LoVo (cell line): ENCODE measurements at regions not wholly inside any gene's neighbourhood (a gene's known extent, or its start where the extent isn't known, plus 50 kb on each side); places are given as distances from the start of the nearest gene placed in this dataset.
"Not testable (repeated sequence)": the region's sequence is repeated elsewhere in the genome, so short reads cannot be mapped to it uniquely, and the experiment has no call there.

Source experiments
- DNase-seq: peaks from one replicate; pipeline ENCODE4 v3.0.0-alpha.2; 2016; ENCODE audit warnings: low spot score

GRCh38 chr16:52787709-52788108, 240.8 kb upstream of the TOX3 start:
- no peak for DNase-seq

DNA sequence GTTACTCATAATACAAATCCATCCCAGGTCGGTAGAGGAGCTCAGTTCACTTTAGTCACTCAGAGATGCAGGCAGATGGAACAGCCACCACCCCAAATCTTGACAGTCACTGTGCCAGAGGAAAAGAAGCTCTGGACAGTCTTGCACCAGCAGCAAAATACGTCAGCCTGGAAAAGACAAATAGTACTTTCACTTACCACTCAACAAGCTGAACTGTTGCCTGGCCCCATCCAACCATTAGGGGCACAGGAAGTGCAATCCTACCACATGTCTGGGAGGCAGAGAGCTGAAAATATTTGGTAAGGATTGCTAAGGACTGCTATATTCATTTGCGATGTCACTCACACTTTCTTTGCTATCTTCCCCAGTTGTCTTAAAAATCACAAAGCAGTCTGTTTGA, 239.1 kb upstream of the TOX3 start:
- no peak for DNase-seq

DNA sequence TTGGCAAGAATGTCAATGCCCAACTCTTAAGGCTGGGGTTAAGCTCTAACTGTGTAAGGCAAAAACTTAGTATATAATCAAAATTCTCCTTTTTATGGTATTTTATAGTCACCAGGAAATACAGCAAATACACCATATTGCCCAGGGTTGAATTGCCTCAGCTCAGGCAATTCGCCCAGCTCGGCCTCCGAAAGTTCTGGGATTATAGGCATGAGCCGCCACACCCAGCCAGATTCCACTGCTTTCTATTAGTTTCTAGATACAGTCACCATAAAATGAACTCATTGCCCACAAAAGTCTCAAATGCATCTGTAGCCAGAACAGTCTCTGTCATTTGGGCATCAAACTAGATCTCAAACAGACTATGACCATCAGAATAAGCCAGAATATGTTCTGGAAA, 238.7 kb upstream of the TOX3 start:
- no peak for DNase-seq

- DNase-seq: no peak
Observed at GRCh38 chr16:52783616-52784015, 236.7 kb upstream of the TOX3 start.

GRCh38 chr16:52781005-52781630, 234.2 kb upstream of the TOX3 start:
- no peak for DNase-seq

GRCh38 chr16:52773026-52773425, 226.1 kb upstream of the TOX3 start:
- no peak for DNase-seq

DNA sequence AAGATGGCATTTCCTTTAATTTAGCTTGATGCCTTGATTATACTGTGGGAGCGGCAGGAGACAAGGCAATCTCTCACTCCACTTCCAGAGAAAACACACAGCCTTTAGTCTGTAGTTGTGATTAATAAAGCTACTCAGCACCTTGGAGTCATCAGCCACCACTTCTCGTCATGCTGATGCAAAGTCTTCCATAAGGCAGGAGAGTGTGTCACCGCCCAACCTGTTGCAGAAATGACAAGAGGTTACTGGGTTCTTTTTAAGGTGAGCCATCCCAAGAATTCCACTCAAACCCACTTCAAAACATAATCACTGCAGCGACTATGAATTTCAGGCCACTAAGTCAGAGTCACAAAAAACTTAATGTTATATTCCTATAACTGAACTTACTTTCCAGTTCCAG, 223.9 kb upstream of the TOX3 start:
- no peak for DNase-seq

- DNase-seq: no peak
Observed at GRCh38 chr16:52758473-52758855, 211.5 kb upstream of the TOX3 start.

GRCh38 chr16:52757746-52758472, 211.0 kb upstream of the TOX3 start:
- no peak for DNase-seq

GRCh38 chr16:52756812-52757517, 210.0 kb upstream of the TOX3 start:
- no peak for DNase-seq

- no peak for DNase-seq
Observed at GRCh38 chr16:52755396-52755795, 208.5 kb upstream of the TOX3 start.

- DNase-seq: no peak
Observed at GRCh38 chr16:52751035-52751434, 204.1 kb upstream of the TOX3 start.

GRCh38 chr16:52748741-52749140, 201.8 kb upstream of the TOX3 start:
- no peak for DNase-seq

DNA sequence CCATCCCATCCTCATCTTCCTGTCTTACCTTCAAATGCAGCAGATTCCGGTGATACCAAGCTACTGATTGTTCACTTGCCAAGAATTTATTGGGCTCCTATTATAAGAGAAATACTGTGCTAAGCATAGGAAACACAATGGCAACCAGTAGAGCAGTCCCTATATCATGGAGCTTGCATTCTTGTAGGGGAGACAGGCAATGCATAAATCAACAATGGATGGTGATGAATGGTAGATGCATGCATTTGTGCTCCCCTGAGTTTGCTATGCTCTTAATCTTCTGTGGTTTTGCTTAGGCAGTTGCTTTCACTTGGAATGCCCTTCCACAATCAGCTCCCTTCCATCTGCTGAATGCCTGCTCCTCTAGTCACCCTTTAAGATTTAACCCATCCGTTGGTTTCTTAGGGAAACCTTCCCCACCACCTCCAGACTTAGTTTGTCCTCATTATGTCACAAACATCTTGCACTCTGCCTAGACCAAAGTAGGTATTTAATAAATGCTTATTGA, 200.2 kb upstream of the TOX3 start:
- no peak for DNase-seq

GRCh38 chr16:52743707-52744106, 196.8 kb upstream of the TOX3 start:
- DNase-seq: no peak

GRCh38 chr16:52742608-52743170, 195.7 kb upstream of the TOX3 start:
- no peak for DNase-seq

DNA sequence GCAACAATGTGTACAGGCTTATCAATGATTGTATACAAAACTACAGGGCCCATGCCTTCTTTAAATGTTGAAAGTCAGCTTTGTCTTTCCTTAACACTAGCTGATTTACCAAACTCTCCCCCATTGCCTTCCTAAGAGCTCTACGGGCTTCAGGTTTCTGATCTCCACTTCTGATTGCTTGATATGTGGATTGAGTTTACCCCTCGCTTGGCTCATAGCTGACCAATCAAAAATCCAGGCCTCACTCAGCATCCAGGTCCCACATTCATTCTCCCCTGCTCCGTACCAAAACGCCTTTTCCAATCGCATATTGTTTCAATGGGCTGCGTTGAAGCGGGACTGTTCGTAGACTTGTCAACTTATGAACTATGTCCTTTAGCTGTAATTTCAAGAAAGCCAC, 195.1 kb upstream of the TOX3 start:
- DNase-seq: no peak

- DNase-seq: no peak
Observed at GRCh38 chr16:52741351-52741750, 194.4 kb upstream of the TOX3 start.

DNA sequence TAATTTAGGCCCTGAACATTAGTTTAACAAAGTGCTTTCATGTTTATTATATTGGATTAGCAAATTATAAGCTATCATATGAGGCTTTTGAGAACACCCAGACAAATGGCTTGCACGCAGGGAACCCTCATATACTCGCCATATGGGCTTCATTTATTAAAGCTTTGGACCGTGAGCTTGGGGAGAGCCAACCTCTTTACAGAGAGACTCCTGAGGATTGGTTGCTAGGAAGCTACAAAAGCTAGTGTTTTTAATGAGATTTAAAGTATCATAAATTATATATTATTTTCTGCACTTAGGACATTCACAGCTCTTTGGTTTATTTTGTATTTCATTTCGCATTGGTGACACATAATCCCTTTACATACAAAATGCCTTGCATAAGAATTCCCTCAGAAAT, 193.8 kb upstream of the TOX3 start:
- no peak for DNase-seq

DNA sequence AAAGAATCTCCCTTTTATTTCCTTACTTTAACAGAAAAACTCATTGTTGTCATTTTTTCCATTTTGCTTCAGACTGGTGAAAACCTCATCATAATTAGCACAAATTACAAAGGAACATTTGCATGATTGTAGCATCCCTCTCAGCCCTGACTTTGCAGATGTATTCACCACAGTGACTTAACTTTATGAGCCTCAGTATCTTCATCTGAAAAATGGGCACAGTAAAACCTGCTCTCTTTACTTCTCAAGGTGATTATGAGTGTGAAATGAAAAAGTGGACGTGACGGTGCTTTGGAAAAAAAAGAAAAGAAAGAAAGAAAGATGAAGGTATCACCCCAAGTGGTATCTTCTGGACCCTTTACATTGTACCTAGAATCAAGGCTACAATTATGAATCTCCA, 193.4 kb upstream of the TOX3 start:
- no peak for DNase-seq

GRCh38 chr16:52738992-52739391, 192.0 kb upstream of the TOX3 start:
- not testable (repeated sequence) for DNase-seq

DNA sequence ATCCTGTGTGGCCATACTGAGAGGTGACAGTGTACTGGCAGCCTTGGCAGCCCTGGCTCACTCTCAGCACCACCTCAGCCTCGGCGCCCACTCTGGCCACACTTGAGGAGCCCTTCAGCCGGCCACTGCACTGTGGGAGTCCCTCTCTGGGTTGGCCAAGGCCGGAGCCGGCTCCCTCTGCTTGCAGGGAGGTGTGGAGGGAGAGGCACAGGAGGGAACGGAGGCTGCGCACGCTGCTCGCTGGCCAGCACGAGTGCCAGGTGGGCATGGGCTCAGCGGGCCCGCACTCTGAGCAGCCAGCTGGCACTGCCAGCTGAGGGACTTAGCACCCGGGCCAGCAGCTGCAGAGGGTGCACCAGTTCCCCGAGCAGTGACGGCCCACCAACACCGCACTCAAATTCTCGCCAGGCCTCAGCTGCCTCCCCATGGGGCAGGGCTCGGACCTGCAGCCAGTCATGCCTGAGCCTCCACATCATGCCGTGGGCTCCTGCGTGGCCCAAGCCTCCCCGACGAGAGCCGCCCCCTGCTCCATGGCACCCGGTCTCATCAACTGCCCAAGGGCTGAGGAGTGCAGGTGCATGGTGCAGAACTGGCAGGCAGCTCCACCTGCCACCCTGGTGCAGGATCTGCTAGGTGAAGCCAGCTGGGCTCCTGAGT, 184.4 kb upstream of the TOX3 start:
- no peak for DNase-seq
